GM23338 (cell line): ENCODE measurements at regions not wholly inside any gene's neighbourhood (a gene's known extent, or its start where the extent isn't known, plus 50 kb on each side); places are given as distances from the start of the nearest gene placed in this dataset.

Source experiments
- ATAC-seq: fragments of 200-7000 bp; cut with Tn5 transposase; 3 replicates; pipeline ENCODE4 v1.9.1; 2020
- DNase-seq: peaks from one replicate; pipeline ENCODE4 v3.0.0-alpha.2; 2015; ENCODE audit warnings: low spot score
- H2AFZ ChIP-seq: fragments of 200-600 bp; sonication (generic); 2 replicates; pipeline ENCODE4 v1.8.0; 2016; ENCODE audit warnings: antibody characterized with exemption, mild to moderate bottlenecking, moderate library complexity
- H3F3A ChIP-seq: fragments of 200-600 bp; sonication (generic); replicated peaks from 2 replicates; pipeline ENCODE4 v1.8.0; 2017; ENCODE audit warnings: antibody characterized with exemption, mixed run types, low read depth
- H3K27ac ChIP-seq: fragments of 200-600 bp; sonication (generic); 2 replicates; pipeline ENCODE4 v1.6.1; 2016; ENCODE audit warnings: low read depth
- H3K27me3 ChIP-seq: fragments of 200-600 bp; sonication (generic); 2 replicates; pipeline ENCODE4 v1.8.0; 2016; ENCODE audit warnings: mild to moderate bottlenecking, mixed run types, moderate library complexity; ENCODE audit not compliant: insufficient read depth
- H3K36me3 ChIP-seq: fragments of 200-600 bp; sonication (generic); 2 replicates; pipeline ENCODE4 v1.8.0; 2016; ENCODE audit warnings: mild to moderate bottlenecking; ENCODE audit not compliant: insufficient read depth
- H3K4me1 ChIP-seq: fragments of 200-600 bp; sonication (generic); 2 replicates; pipeline ENCODE4 v1.8.0; 2016; ENCODE audit warnings: mild to moderate bottlenecking, moderate library complexity; ENCODE audit not compliant: insufficient read depth
- H3K4me2 ChIP-seq: fragments of 200-600 bp; sonication (generic); 2 replicates; pipeline ENCODE4 v1.7.1; 2017; ENCODE audit warnings: mixed run types
- H3K4me3 ChIP-seq: fragments of 200-600 bp; sonication (generic); 2 replicates; pipeline ENCODE4 v1.6.1; 2016; ENCODE audit warnings: mixed run types
- H3K79me2 ChIP-seq: fragments of 200-600 bp; sonication (generic); replicated peaks from 2 replicates; pipeline ENCODE4 v1.8.0; 2017; ENCODE audit warnings: mild to moderate bottlenecking; ENCODE audit not compliant: insufficient read depth
- H3K9me2 ChIP-seq: fragments of 200-600 bp; sonication (generic); 2 replicates; pipeline ENCODE4 v1.8.0; 2017; ENCODE audit not compliant: insufficient read depth
- H4K20me1 ChIP-seq: fragments of 200-600 bp; sonication (generic); replicated peaks from 2 replicates; pipeline ENCODE4 v1.8.0; 2017; ENCODE audit warnings: mild to moderate bottlenecking; ENCODE audit not compliant: insufficient read depth
- H3K27ac Mint-ChIP-seq: 2 replicates; pipeline ENCODE4 v1.8.0; 2020; ENCODE audit warnings: inconsistent platforms, mild to moderate bottlenecking, moderate library complexity, mixed read lengths
- H3K27me3 Mint-ChIP-seq: 3 replicates; pipeline ENCODE4 v1.8.0; 2022; ENCODE audit warnings: low read depth, mild to moderate bottlenecking, moderate library complexity, mixed read lengths, inconsistent platforms; ENCODE audit not compliant: insufficient read depth, poor library complexity
- H3K36me3 Mint-ChIP-seq: 3 replicates; pipeline ENCODE4 v1.8.0; 2021; ENCODE audit warnings: low read depth, mild to moderate bottlenecking, inconsistent platforms, moderate library complexity, mixed read lengths
- H3K4me1 Mint-ChIP-seq: 3 replicates; pipeline ENCODE4 v1.8.0; 2020; ENCODE audit warnings: mild to moderate bottlenecking, inconsistent platforms, mixed read lengths
- H3K4me3 Mint-ChIP-seq: 3 replicates; pipeline ENCODE4 v1.8.0; 2021; ENCODE audit warnings: moderate library complexity, mild to moderate bottlenecking, inconsistent platforms, mixed read lengths
- H3K9me3 Mint-ChIP-seq: 3 replicates; pipeline ENCODE4 v1.8.0; 2020; ENCODE audit warnings: moderate library complexity, mild to moderate bottlenecking, inconsistent platforms, mixed read lengths
- CREB1 ChIP-seq: fragments of 250-450 bp; sonication (Bioruptor Pico); IDR thresholded peaks from 2 replicates; pipeline ENCODE4 v1.5.0; 2020; ENCODE audit warnings: low read depth, mild to moderate bottlenecking, moderate library complexity
- EZH2 ChIP-seq: fragments of 200-600 bp; sonication (generic); IDR thresholded peaks from one replicate; pipeline ENCODE4 v1.8.0; 2017; ENCODE audit warnings: antibody characterized with exemption, mild to moderate bottlenecking, low read depth; ENCODE audit not compliant: unreplicated experiment
- EZH2phosphoT487 ChIP-seq: fragments of 200-600 bp; sonication (generic); IDR thresholded peaks from one replicate; pipeline ENCODE4 v1.8.1; 2018; ENCODE audit warnings: antibody characterized with exemption; ENCODE audit not compliant: unreplicated experiment
- JUNB ChIP-seq: IDR thresholded peaks from one replicate; pipeline ENCODE4 v1.6.1; 2016; ENCODE audit warnings: antibody characterized with exemption; ENCODE audit not compliant: unreplicated experiment
- NANOG ChIP-seq: IDR thresholded peaks from 2 replicates; pipeline ENCODE4 v1.6.1; 2016; ENCODE audit warnings: antibody characterized with exemption, borderline replicate concordance
- POLR2AphosphoS5 ChIP-seq: IDR thresholded peaks from 2 replicates; pipeline ENCODE4 v1.6.1; 2016; ENCODE audit warnings: antibody characterized with exemption, low read depth
- STAT1 ChIP-seq: IDR thresholded peaks from one replicate; pipeline ENCODE4 v1.6.1; 2016; ENCODE audit warnings: antibody characterized with exemption; ENCODE audit not compliant: unreplicated experiment
- ZNF114 ChIP-seq: fragments of 250-450 bp; sonication (Bioruptor Pico); IDR thresholded peaks from 2 replicates; pipeline ENCODE4 v1.5.0; 2020; ENCODE audit warnings: mild to moderate bottlenecking, moderate library complexity
- ZNF331 ChIP-seq: fragments of 250-450 bp; sonication (Bioruptor Pico); IDR thresholded peaks from 2 replicates; pipeline ENCODE4 v1.5.0; 2020; ENCODE audit warnings: low read depth, mild to moderate bottlenecking, moderate library complexity
- ZNF462 ChIP-seq: fragments of 250-450 bp; sonication (Bioruptor Pico); IDR thresholded peaks from 2 replicates; pipeline ENCODE4 v1.5.0; 2020; ENCODE audit warnings: mild to moderate bottlenecking, moderate library complexity
- TF ChIP-seq, protein P1 (sequence below): IDR thresholded peaks from one replicate; pipeline ENCODE4 v1.6.1; 2018; ENCODE audit warnings: antibody characterized with exemption; ENCODE audit not compliant: unreplicated experiment

DNA sequence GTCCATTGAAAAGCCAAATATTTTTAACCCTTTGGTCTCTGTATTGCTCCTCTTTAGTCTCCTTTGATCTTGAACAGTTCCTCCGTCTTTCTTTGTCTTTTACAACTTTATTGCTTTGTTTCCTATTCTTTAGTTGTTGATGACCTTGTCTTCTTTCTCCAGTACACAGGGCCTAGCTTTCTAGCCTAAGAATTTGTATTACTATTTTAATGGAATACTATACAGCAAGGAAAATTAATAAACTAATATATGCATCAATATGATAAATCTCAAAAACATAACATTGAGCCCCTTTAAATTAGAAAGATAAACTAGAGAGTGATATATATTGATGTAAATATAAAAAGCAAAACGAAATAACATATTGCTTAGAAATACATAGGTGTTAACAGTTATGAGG, 88.7 kb downstream of the NR1D2 start:
- Histone ChIP-seq H3K4me2 (no peak overlapping the region), H3K9me2 (no peaks in the 10 kb centered on the region), H3K79me2 (no peaks in the 10 kb centered on the region), H2AFZ (no peak overlapping the region), H3K27ac (no peak overlapping the region), H3K4me1 (no peaks in the 10 kb centered on the region), H4K20me1 (no peaks in the 10 kb centered on the region), H3K27me3 (no peaks in the 10 kb centered on the region), H3K4me3 (no peak overlapping the region), H3F3A (no peaks in the 10 kb centered on the region), H3K36me3 (no peaks in the 10 kb centered on the region)
- DNase-seq (no peak), ATAC-seq (no peak)
- peaks cover 3% of the 10 kb centered on the region; the same call in 1 of the 3 replicates for H3K4me1 Mint-ChIP-seq
- H3K9me3 Mint-ChIP-seq = no peaks in the 10 kb centered on the region
- H3K27me3 Mint-ChIP-seq = peaks cover 4% of the 10 kb centered on the region
- TF ChIP-seq, protein P1, sequence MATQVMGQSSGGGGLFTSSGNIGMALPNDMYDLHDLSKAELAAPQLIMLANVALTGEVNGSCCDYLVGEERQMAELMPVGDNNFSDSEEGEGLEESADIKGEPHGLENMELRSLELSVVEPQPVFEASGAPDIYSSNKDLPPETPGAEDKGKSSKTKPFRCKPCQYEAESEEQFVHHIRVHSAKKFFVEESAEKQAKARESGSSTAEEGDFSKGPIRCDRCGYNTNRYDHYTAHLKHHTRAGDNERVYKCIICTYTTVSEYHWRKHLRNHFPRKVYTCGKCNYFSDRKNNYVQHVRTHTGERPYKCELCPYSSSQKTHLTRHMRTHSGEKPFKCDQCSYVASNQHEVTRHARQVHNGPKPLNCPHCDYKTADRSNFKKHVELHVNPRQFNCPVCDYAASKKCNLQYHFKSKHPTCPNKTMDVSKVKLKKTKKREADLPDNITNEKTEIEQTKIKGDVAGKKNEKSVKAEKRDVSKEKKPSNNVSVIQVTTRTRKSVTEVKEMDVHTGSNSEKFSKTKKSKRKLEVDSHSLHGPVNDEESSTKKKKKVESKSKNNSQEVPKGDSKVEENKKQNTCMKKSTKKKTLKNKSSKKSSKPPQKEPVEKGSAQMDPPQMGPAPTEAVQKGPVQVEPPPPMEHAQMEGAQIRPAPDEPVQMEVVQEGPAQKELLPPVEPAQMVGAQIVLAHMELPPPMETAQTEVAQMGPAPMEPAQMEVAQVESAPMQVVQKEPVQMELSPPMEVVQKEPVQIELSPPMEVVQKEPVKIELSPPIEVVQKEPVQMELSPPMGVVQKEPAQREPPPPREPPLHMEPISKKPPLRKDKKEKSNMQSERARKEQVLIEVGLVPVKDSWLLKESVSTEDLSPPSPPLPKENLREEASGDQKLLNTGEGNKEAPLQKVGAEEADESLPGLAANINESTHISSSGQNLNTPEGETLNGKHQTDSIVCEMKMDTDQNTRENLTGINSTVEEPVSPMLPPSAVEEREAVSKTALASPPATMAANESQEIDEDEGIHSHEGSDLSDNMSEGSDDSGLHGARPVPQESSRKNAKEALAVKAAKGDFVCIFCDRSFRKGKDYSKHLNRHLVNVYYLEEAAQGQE = no peak
- TF ChIP-seq STAT1 (no peak), POLR2AphosphoS5 (no peak), JUNB (no peak), ZNF462 (CRISPR knock-in tag) (no peak), ZNF331 (CRISPR knock-in tag) (no peak), NANOG (no peak), EZH2 (no peak), ZNF114 (no peak), EZH2phosphoT487 (no peak), CREB1 (no peak)
- H3K36me3 Mint-ChIP-seq = no peaks in the 10 kb centered on the region
- H3K27ac Mint-ChIP-seq = no peak overlapping the region
- H3K4me3 Mint-ChIP-seq = no peak overlapping the region
